Retinal pigment epithelial cell (primary cell): ENCODE measurements at regions not wholly inside any gene's neighbourhood (a gene's known extent, or its start where the extent isn't known, plus 50 kb on each side); places are given as distances from the start of the nearest gene placed in this dataset.

Experiments used
- DNase-seq: peaks from one replicate; pipeline ENCODE4 v3.0.0-alpha.2; 2010; ENCODE audit warnings: low read depth
- H3K4me3 ChIP-seq: 2 replicates; pipeline ENCODE4 v1.5.1; 2011; ENCODE audit warnings: mild to moderate bottlenecking, low read length, control low read depth, moderate library complexity
- CTCF ChIP-seq: conservative IDR thresholded peaks from 2 replicates; pipeline ENCODE4 v1.5.1; 2011; ENCODE audit warnings: low read depth, low read length, control low read depth, inconsistent platforms

GRCh38 chr2:51662187-51662586, 630.3 kb upstream of the NRXN1 start:
- no peak for DNase-seq
- TF ChIP-seq CTCF, result no peak
- no peak overlapping the region for H3K4me3 ChIP-seq

GRCh38 chr2:51657849-51658248, 625.9 kb upstream of the NRXN1 start:
- no peak for DNase-seq

GRCh38 chr2:51650769-51651168, 618.8 kb upstream of the NRXN1 start:
- DNase-seq, result no peak
- TF ChIP-seq CTCF, result no peak
- H3K4me3 ChIP-seq, result no peak overlapping the region

More at GRCh38 chr2:51657849-51658248, 625.9 kb upstream of the NRXN1 start:
- no peak for TF ChIP-seq CTCF
- H3K4me3 ChIP-seq, result no peak overlapping the region

GRCh38 chr2:51649366-51649765, 617.4 kb upstream of the NRXN1 start:
- no peak for TF ChIP-seq CTCF
- DNase-seq, result no peak
- no peak overlapping the region for H3K4me3 ChIP-seq

GRCh38 chr2:51638811-51639210, 606.9 kb upstream of the NRXN1 start:
- no peak for DNase-seq
- no peak overlapping the region for H3K4me3 ChIP-seq
- no peak for TF ChIP-seq CTCF

- no peak for TF ChIP-seq CTCF
- H3K4me3 ChIP-seq, result no peak overlapping the region
- DNase-seq, result no peak
Measured at GRCh38 chr2:51633073-51633472, 601.1 kb upstream of the NRXN1 start.

GRCh38 chr2:51629406-51629805, 597.5 kb upstream of the NRXN1 start:
- no peak overlapping the region for H3K4me3 ChIP-seq
- DNase-seq, result no peak
- TF ChIP-seq CTCF, result no peak
